Neural cell (in vitro differentiated cells): ENCODE measurements at regions not wholly inside any gene's neighbourhood (a gene's known extent, or its start where the extent isn't known, plus 50 kb on each side); places are given as distances from the start of the nearest gene placed in this dataset.

Source experiments
- H2AFZ ChIP-seq: fragments of 200-600, 300-800 bp; sonication (generic), shearing (Covaris generic); 2 replicates; pipeline ENCODE4 v1.6.0; 2014; ENCODE audit warnings: low read depth, mild to moderate bottlenecking, antibody characterized with exemption, low read length, moderate library complexity
- H3F3A ChIP-seq: fragments of 200-600 bp; shearing (Covaris generic); 2 replicates; pipeline ENCODE4 v1.6.1; 2016; ENCODE audit warnings: mild to moderate bottlenecking, moderate library complexity, mixed read lengths, antibody characterized with exemption, low read length; ENCODE audit not compliant: insufficient read depth, poor library complexity, severe bottlenecking
- H3K27ac ChIP-seq: fragments of 200-600, 300-800 bp; sonication (generic), shearing (Covaris generic); 2 replicates; pipeline ENCODE4 v1.5.1; 2014; ENCODE audit warnings: mild to moderate bottlenecking, low read length, moderate library complexity
- H3K27me3 ChIP-seq: fragments of 300-800, 200-600 bp; sonication (generic), shearing (Covaris generic); 2 replicates; pipeline ENCODE4 v1.6.0; 2014; ENCODE audit warnings: mild to moderate bottlenecking, low read depth, low read length, moderate library complexity; ENCODE audit not compliant: insufficient read depth
- H3K36me3 ChIP-seq: fragments of 300-800, 200-600 bp; sonication (generic), shearing (Covaris generic); 2 replicates; pipeline ENCODE4 v1.5.1; 2014; ENCODE audit warnings: mild to moderate bottlenecking, antibody characterized with exemption, low read length, moderate library complexity; ENCODE audit not compliant: insufficient read depth
- H3K4me2 ChIP-seq: fragments of 300-800, 200-600 bp; sonication (generic), shearing (Covaris generic); 2 replicates; pipeline ENCODE4 v1.6.0; 2014; ENCODE audit warnings: mild to moderate bottlenecking, low read length
- H3K4me3 ChIP-seq: fragments of 300-800, 200-600 bp; sonication (generic), shearing (Covaris generic); 2 replicates; pipeline ENCODE4 v1.5.1; 2014; ENCODE audit warnings: mild to moderate bottlenecking, low read length, moderate library complexity
- H3K79me2 ChIP-seq: fragments of 200-600 bp; shearing (Covaris generic); replicated peaks from 2 replicates; pipeline ENCODE4 v1.6.0; 2014; ENCODE audit warnings: mild to moderate bottlenecking, low read length, moderate library complexity; ENCODE audit not compliant: insufficient read depth
- H3K9ac ChIP-seq: fragments of 300-800, 200-600 bp; sonication (generic), shearing (Covaris generic); 2 replicates; pipeline ENCODE4 v1.6.1; 2016; ENCODE audit warnings: mild to moderate bottlenecking, low read length, mixed read lengths
- H3K9me2 ChIP-seq: fragments of 200-600 bp; shearing (Covaris generic); 2 replicates; pipeline ENCODE4 v1.6.1; 2016; ENCODE audit warnings: mild to moderate bottlenecking, low read length, mixed read lengths; ENCODE audit not compliant: insufficient read depth
- H3K9me3 ChIP-seq: fragments of 200-600, 300-800 bp; sonication (generic), shearing (Covaris generic); 2 replicates; pipeline ENCODE4 v1.6.1; 2016; ENCODE audit warnings: mild to moderate bottlenecking, mixed run types, low read length, moderate library complexity, mixed read lengths
- H4K20me1 ChIP-seq: fragments of 200-600 bp; shearing (Covaris generic); 2 replicates; pipeline ENCODE4 v1.6.1; 2016; ENCODE audit warnings: mild to moderate bottlenecking, mixed run types; ENCODE audit not compliant: insufficient read depth
- CTCF ChIP-seq: fragments of 450-650 bp; IDR thresholded peaks from 2 replicates; pipeline ENCODE4 v1.5.1; 2014; ENCODE audit warnings: antibody characterized with exemption, mild to moderate bottlenecking, moderate library complexity; ENCODE audit not compliant: poor library complexity, severe bottlenecking
- EP300 ChIP-seq: fragments of 450-650 bp; conservative IDR thresholded peaks from 2 replicates; pipeline ENCODE4 v1.6.1; 2014; ENCODE audit warnings: antibody characterized with exemption, mild to moderate bottlenecking, moderate library complexity; ENCODE audit not compliant: poor library complexity, severe bottlenecking
- EZH2 ChIP-seq: fragments of 200-600, 300-800 bp; shearing (Covaris generic), sonication (generic); IDR thresholded peaks from 2 replicates; pipeline ENCODE4 v1.6.1; 2014; ENCODE audit warnings: antibody characterized with exemption, low read length, borderline replicate concordance, mild to moderate bottlenecking; ENCODE audit not compliant: insufficient read depth, poor library complexity, severe bottlenecking
- MXI1 ChIP-seq: fragments of 450-650 bp; conservative IDR thresholded peaks from 2 replicates; pipeline ENCODE4 v1.6.1; 2014; ENCODE audit warnings: antibody characterized with exemption, mild to moderate bottlenecking; ENCODE audit not compliant: poor library complexity, severe bottlenecking
- POLR2AphosphoS5 ChIP-seq: IDR thresholded peaks from 2 replicates; pipeline ENCODE4 v1.6.1; 2012
- RAD21 ChIP-seq: fragments of 450-650 bp; conservative IDR thresholded peaks from 2 replicates; pipeline ENCODE4 v1.6.1; 2014; ENCODE audit warnings: antibody characterized with exemption, mild to moderate bottlenecking, moderate library complexity
- REST ChIP-seq: IDR thresholded peaks from 2 replicates; pipeline ENCODE4 v1.6.1; 2012; ENCODE audit warnings: borderline replicate concordance
- SMC3 ChIP-seq: fragments of 450-650 bp; conservative IDR thresholded peaks from 2 replicates; pipeline ENCODE4 v1.6.1; 2014; ENCODE audit warnings: antibody characterized with exemption, mild to moderate bottlenecking, moderate library complexity; ENCODE audit not compliant: poor library complexity
- TAF1 ChIP-seq: IDR thresholded peaks from 2 replicates; pipeline ENCODE4 v1.6.1; 2012; ENCODE audit warnings: low read depth

- no peaks in the 10 kb centered on the region for H3K9me3 ChIP-seq
- no peak overlapping the region for H3K4me3 ChIP-seq
- H3F3A ChIP-seq = no peaks in the 10 kb centered on the region
- no peaks in the 10 kb centered on the region for H3K36me3 ChIP-seq
- no peak overlapping the region for H2AFZ ChIP-seq
- H4K20me1 ChIP-seq = no peaks in the 10 kb centered on the region
- H3K9me2 ChIP-seq = no peaks in the 10 kb centered on the region
- H3K9ac ChIP-seq = no peak overlapping the region
- no peak overlapping the region for H3K4me2 ChIP-seq
- TF ChIP-seq POLR2AphosphoS5 (no peak), REST (no peak), MXI1 (no peak), RAD21 (no peak), EP300 (no peak)
- H3K79me2 ChIP-seq = no peaks in the 10 kb centered on the region
- no peaks in the 10 kb centered on the region for H3K27me3 ChIP-seq
- H3K27ac ChIP-seq = no peak overlapping the region
Observed at GRCh38 chr7:128152721-128153120, 88.4 kb upstream of the LEP start.

- Histone ChIP-seq H3K27me3 (no peaks in the 10 kb centered on the region), H3K9ac (no peak overlapping the region), H3K9me3 (no peaks in the 10 kb centered on the region), H3K27ac (no peak overlapping the region), H3K9me2 (no peaks in the 10 kb centered on the region), H4K20me1 (no peaks in the 10 kb centered on the region), H3K4me2 (no peak overlapping the region), H3F3A (no peaks in the 10 kb centered on the region), H2AFZ (no peak overlapping the region), H3K36me3 (no peaks in the 10 kb centered on the region), H3K4me3 (no peak overlapping the region), H3K79me2 (no peaks in the 10 kb centered on the region)
- TF ChIP-seq EP300 = no peak
- no peak for TF ChIP-seq MXI1
- TF ChIP-seq POLR2AphosphoS5 = no peak
- TF ChIP-seq RAD21 = no peak
- TF ChIP-seq EZH2 = no peak
- TF ChIP-seq REST = no peak
- TF ChIP-seq CTCF = no peak
- TF ChIP-seq SMC3 = no peak
- TF ChIP-seq TAF1 = no peak
Observed at GRCh38 chr7:128153436-128153835, 87.6 kb upstream of the LEP start.
